Activated CD4-positive, alpha-beta memory T cell treated with anti-CD3 and anti-CD28 coated beads, Interleukin-2, amount 10 ng/mL, durations not matched to agents 7 days and 5 days (primary cell): ENCODE measurements at regions not wholly inside any gene's neighbourhood (a gene's known extent, or its start where the extent isn't known, plus 50 kb on each side); places are given as distances from the start of the nearest gene placed in this dataset.
A peak's percentile ranks its signal among the peaks of the same experiment; 100 is the strongest.

ENCODE experiments used
- CTCF ChIA-PET: fragments of 350-600 bp; sonication (Branson Sonifier 250); formaldehyde crosslinking; loops from one replicate; lab custom pipeline; 2021; ENCODE audit warnings: antibody characterized with exemption, inconsistent platforms; lab: Charles Lee
- POLR2A ChIA-PET: fragments of 350-600 bp; sonication (Branson Sonifier 250); formaldehyde crosslinking; loops from one replicate; lab custom pipeline; 2021; ENCODE audit warnings: antibody characterized with exemption; lab: Charles Lee
- DNase-seq: peaks from one replicate; pipeline ENCODE4 v3.0.0-alpha.2; 2020
- H3K27ac Mint-ChIP-seq: one replicate; pipeline ENCODE4 v1.8.0; 2021; ENCODE audit warnings: mild to moderate bottlenecking, mixed read lengths
- H3K27me3 Mint-ChIP-seq: one replicate; pipeline ENCODE4 v1.8.0; 2021; ENCODE audit warnings: mixed read lengths
- H3K36me3 Mint-ChIP-seq: one replicate; pipeline ENCODE4 v1.8.0; 2021; ENCODE audit warnings: low read depth, mixed read lengths
- H3K4me1 Mint-ChIP-seq: one replicate; pipeline ENCODE4 v1.8.0; 2021; ENCODE audit warnings: mixed read lengths
- H3K4me3 Mint-ChIP-seq: one replicate; pipeline ENCODE4 v1.8.0; 2021; ENCODE audit warnings: mild to moderate bottlenecking, mixed read lengths
- H3K9me3 Mint-ChIP-seq: one replicate; pipeline ENCODE4 v1.8.0; 2021; ENCODE audit warnings: mixed read lengths

GRCh38 chr22:46064966-46065666 lies 85.2 kb upstream of the PPARA start:
- Mint-ChIP-seq H3K27me3 (peaks cover 2% of the 10 kb centered on the region), H3K4me1 (peaks cover 39% of the 10 kb centered on the region), H3K36me3 (peaks cover 7% of the 10 kb centered on the region), H3K27ac (no peak overlapping the region), H3K9me3 (no peaks in the 10 kb centered on the region), H3K4me3 (no peak overlapping the region)
- CTCF ChIA-PET, result no interaction called here
- DNase-seq, result no peak
- POLR2A ChIA-PET, result no interaction called here

GRCh38 chr22:46065691-46066454 lies 84.5 kb upstream of the PPARA start:
- CTCF ChIA-PET, result no interaction called here
- POLR2A ChIA-PET, result interaction anchor here (0.9 kb wide), 1 partner anchor 29 kb away, joined by 3 read pairs; no protein-coding TSS in a partner anchor
- peaks cover 39% of the 10 kb centered on the region for H3K4me1 Mint-ChIP-seq
- H3K36me3 Mint-ChIP-seq, result peaks cover 7% of the 10 kb centered on the region
- peaks cover 2% of the 10 kb centered on the region for H3K27me3 Mint-ChIP-seq
- H3K9me3 Mint-ChIP-seq, result no peaks in the 10 kb centered on the region
- H3K27ac Mint-ChIP-seq, result no peak overlapping the region
- no peak overlapping the region for H3K4me3 Mint-ChIP-seq
- DNase-seq, result no peak

- H3K9me3 Mint-ChIP-seq, result no peaks in the 10 kb centered on the region
- H3K27ac Mint-ChIP-seq, result no peak overlapping the region
- no peak overlapping the region for H3K4me3 Mint-ChIP-seq
- ChIA-PET CTCF (no interaction called here), POLR2A (no interaction called here)
- peaks cover 2% of the 10 kb centered on the region for H3K27me3 Mint-ChIP-seq
- H3K36me3 Mint-ChIP-seq, result peaks cover 7% of the 10 kb centered on the region
- peaks cover 39% of the 10 kb centered on the region for H3K4me1 Mint-ChIP-seq
- DNase-seq, result no peak
Observed at GRCh38 chr22:46066691-46067090, 83.6 kb upstream of the PPARA start.

GRCh38 chr22:46067159-46068111 lies 82.9 kb upstream of the PPARA start:
- DNase-seq, result no peak
- no peak overlapping the region for H3K4me3 Mint-ChIP-seq
- H3K27me3 Mint-ChIP-seq, result peaks cover 2% of the 10 kb centered on the region
- CTCF ChIA-PET, result no interaction called here
- H3K27ac Mint-ChIP-seq, result no peak overlapping the region
- peaks cover 3% of the 10 kb centered on the region for H3K36me3 Mint-ChIP-seq
- POLR2A ChIA-PET, result interaction anchor here (3.4 kb wide), 1 partner anchor 13 kb away, joined by 41 read pairs; no protein-coding TSS in a partner anchor
- no peaks in the 10 kb centered on the region for H3K9me3 Mint-ChIP-seq
- peaks cover 36% of the 10 kb centered on the region for H3K4me1 Mint-ChIP-seq

- H3K27ac Mint-ChIP-seq, result no peak overlapping the region
- H3K4me3 Mint-ChIP-seq, result no peak overlapping the region
- ChIA-PET POLR2A (interaction anchor here (3.2 to 3.4 kb wide), 2 partner anchors 14 to 32 kb away, joined by 32 to 41 read pairs; no protein-coding TSS in a partner anchor), CTCF (no interaction called here)
- peaks cover 4% of the 10 kb centered on the region for H3K36me3 Mint-ChIP-seq
- H3K27me3 Mint-ChIP-seq, result peaks cover 2% of the 10 kb centered on the region
- H3K9me3 Mint-ChIP-seq, result no peaks in the 10 kb centered on the region
- no peak for DNase-seq
- peaks cover 42% of the 10 kb centered on the region for H3K4me1 Mint-ChIP-seq
Observed at GRCh38 chr22:46068181-46068592, 82.1 kb upstream of the PPARA start.

- H3K9me3 Mint-ChIP-seq, result no peaks in the 10 kb centered on the region
- no peak for DNase-seq
- H3K27ac Mint-ChIP-seq, result peak overlapping the region; percentile 87
- H3K36me3 Mint-ChIP-seq, result peaks cover 4% of the 10 kb centered on the region
- ChIA-PET CTCF (interaction anchor here (1.2 to 2.0 kb wide), 3 partner anchors 32 to 74 kb away, joined by 5 to 9 read pairs (median 9); no protein-coding TSS in a partner anchor), POLR2A (interaction anchor here (0.6 to 3.4 kb wide), 6 partner anchors 11 to 899 kb away, joined by 3 to 41 read pairs (median 18); no protein-coding TSS in a partner anchor)
- peaks cover 2% of the 10 kb centered on the region for H3K27me3 Mint-ChIP-seq
- peaks cover 47% of the 10 kb centered on the region for H3K4me1 Mint-ChIP-seq
- H3K4me3 Mint-ChIP-seq, result peak overlapping the region; percentile 83
Observed at GRCh38 chr22:46068593-46069491, 81.5 kb upstream of the PPARA start.

- Mint-ChIP-seq H3K4me3 (peak overlapping the region; percentile 83), H3K27me3 (peaks cover 2% of the 10 kb centered on the region), H3K9me3 (no peaks in the 10 kb centered on the region), H3K27ac (peak overlapping the region; percentile 87), H3K36me3 (peaks cover 4% of the 10 kb centered on the region), H3K4me1 (peaks cover 55% of the 10 kb centered on the region)
- CTCF ChIA-PET, result interaction anchor here (0.6 to 2.0 kb wide), 6 partner anchors 16 to 75 kb away, joined by 3 to 9 read pairs (median 5); no protein-coding TSS in a partner anchor
- POLR2A ChIA-PET, result interaction anchor here (0.6 to 3.4 kb wide), 13 partner anchors 12 to 900 kb away, joined by 3 to 41 read pairs (median 6); no protein-coding TSS in a partner anchor
- DNase-seq, result peak; percentile 52
Observed at GRCh38 chr22:46069521-46070214, 80.7 kb upstream of the PPARA start.

- ChIA-PET POLR2A (interaction anchor here (0.5 to 3.4 kb wide), 18 partner anchors 12 to 279 kb away, joined by 3 to 41 read pairs (median 4); partner anchors contain the start of genes CDPF1 and GTSE1), CTCF (interaction anchor here (0.6 to 2.0 kb wide), 5 partner anchors 17 to 64 kb away, joined by 3 to 9 read pairs (median 5); no protein-coding TSS in a partner anchor)
- Mint-ChIP-seq H3K27me3 (peaks cover 2% of the 10 kb centered on the region), H3K9me3 (no peaks in the 10 kb centered on the region), H3K4me1 (peaks cover 57% of the 10 kb centered on the region), H3K36me3 (peaks cover 4% of the 10 kb centered on the region), H3K27ac (peak overlapping the region; percentile 87), H3K4me3 (peak overlapping the region; percentile 83)
- DNase-seq, result peak; percentile 35
Observed at GRCh38 chr22:46070215-46070802, 80.0 kb upstream of the PPARA start.

GRCh38 chr22:46070803-46071450 lies 79.4 kb upstream of the PPARA start:
- H3K4me1 Mint-ChIP-seq, result peaks cover 57% of the 10 kb centered on the region
- ChIA-PET POLR2A (interaction anchor here (0.5 to 3.4 kb wide), 17 partner anchors 11 to 279 kb away, joined by 3 to 41 read pairs (median 5); partner anchors contain the start of genes CDPF1 and GTSE1), CTCF (interaction anchor here (1.0 to 2.0 kb wide), 3 partner anchors 18 to 58 kb away, joined by 3 to 9 read pairs (median 5); no protein-coding TSS in a partner anchor)
- peaks cover 6% of the 10 kb centered on the region for H3K36me3 Mint-ChIP-seq
- peaks cover 2% of the 10 kb centered on the region for H3K27me3 Mint-ChIP-seq
- no peaks in the 10 kb centered on the region for H3K9me3 Mint-ChIP-seq
- DNase-seq, result peak; percentile 60
- H3K4me3 Mint-ChIP-seq, result peak overlapping the region; percentile 83
- no peak overlapping the region for H3K27ac Mint-ChIP-seq

- peak overlapping the region; percentile 86 for H3K27ac Mint-ChIP-seq
- H3K27me3 Mint-ChIP-seq, result peaks cover 2% of the 10 kb centered on the region
- POLR2A ChIA-PET, result interaction anchor here (1.5 to 3.2 kb wide), 5 partner anchors 14 to 42 kb away, joined by 5 to 32 read pairs (median 13); no protein-coding TSS in a partner anchor
- peaks cover 10% of the 10 kb centered on the region for H3K36me3 Mint-ChIP-seq
- no peaks in the 10 kb centered on the region for H3K9me3 Mint-ChIP-seq
- CTCF ChIA-PET, result interaction anchor here (2.4 kb wide), 1 partner anchor 66 kb away, joined by 14 read pairs; no protein-coding TSS in a partner anchor
- H3K4me1 Mint-ChIP-seq, result peaks cover 60% of the 10 kb centered on the region
- peak; percentile 52 for DNase-seq
- peak overlapping the region; percentile 82 for H3K4me3 Mint-ChIP-seq
Observed at GRCh38 chr22:46071451-46072109, 78.7 kb upstream of the PPARA start.
